HEK293T (cell line): ENCODE measurements at regions not wholly inside any gene's neighbourhood (a gene's known extent, or its start where the extent isn't known, plus 50 kb on each side); places are given as distances from the start of the nearest gene placed in this dataset.

Experiments used
- CTCF ChIA-PET: fragments of 350-600 bp; formaldehyde crosslinking; extraction: SDS; loops from one replicate; lab custom pipeline; 2021; ENCODE audit warnings: antibody characterized with exemption, inconsistent platforms; lab: Yijun Ruan, JAX
- POLR2A ChIA-PET: fragments of 350-600 bp; formaldehyde crosslinking; extraction: SDS; loops from one replicate; lab custom pipeline; 2020; ENCODE audit warnings: antibody characterized with exemption, inconsistent platforms; lab: Yijun Ruan, JAX
- DNase-seq: peaks from one replicate; pipeline ENCODE4 v3.0.0; 2012; ENCODE audit warnings: mixed read lengths; ENCODE audit errors: extremely low spot score
- ARNT ChIP-seq: fragments of 450-650 bp; IDR thresholded peaks from 2 replicates; pipeline ENCODE4 v1.6.1; 2017; ENCODE audit warnings: mild to moderate bottlenecking
- BHLHE40 ChIP-seq: fragments of 450-650 bp; IDR thresholded peaks from 2 replicates; pipeline ENCODE4 v1.6.1; 2016; ENCODE audit warnings: mild to moderate bottlenecking, moderate library complexity, borderline replicate concordance
- CTBP1 ChIP-seq: fragments of 450-650 bp; IDR thresholded peaks from 2 replicates; pipeline ENCODE4 v1.6.1; 2016; ENCODE audit warnings: borderline replicate concordance
- ELF4 ChIP-seq: fragments of 450-650 bp; IDR thresholded peaks from 2 replicates; pipeline ENCODE4 v1.6.1; 2017; ENCODE audit warnings: antibody characterized with exemption
- FOXA1 ChIP-seq: fragments of 450-650 bp; IDR thresholded peaks from 2 replicates; pipeline ENCODE4 v1.6.1; 2016; ENCODE audit warnings: mild to moderate bottlenecking
- FOXK2 ChIP-seq: fragments of 450-650 bp; IDR thresholded peaks from 2 replicates; pipeline ENCODE4 v1.6.1; 2016; ENCODE audit warnings: mild to moderate bottlenecking
- FOXM1 ChIP-seq: fragments of 450-650 bp; IDR thresholded peaks from 2 replicates; pipeline ENCODE4 v1.6.1; 2017; ENCODE audit warnings: mild to moderate bottlenecking, borderline replicate concordance
- HDGF ChIP-seq: fragments of 450-650 bp; IDR thresholded peaks from 2 replicates; pipeline ENCODE4 v1.6.1; 2017; ENCODE audit warnings: antibody characterized with exemption, borderline replicate concordance
- L3MBTL2 ChIP-seq: fragments of 450-650 bp; conservative IDR thresholded peaks from 2 replicates; pipeline ENCODE4 v1.6.1; 2016; ENCODE audit warnings: mild to moderate bottlenecking
- LEF1 ChIP-seq: fragments of 450-650 bp; IDR thresholded peaks from 2 replicates; pipeline ENCODE4 v1.6.1; 2017; ENCODE audit warnings: mild to moderate bottlenecking, borderline replicate concordance
- NFRKB ChIP-seq: fragments of 450-650 bp; IDR thresholded peaks from 2 replicates; pipeline ENCODE4 v1.6.1; 2016; ENCODE audit warnings: mild to moderate bottlenecking, moderate library complexity
- SP1 ChIP-seq: fragments of 450-650 bp; IDR thresholded peaks from 2 replicates; pipeline ENCODE4 v1.6.1; 2017
- SUZ12 ChIP-seq: fragments of 450-650 bp; IDR thresholded peaks from 2 replicates; pipeline ENCODE4 v1.6.1; 2016; ENCODE audit warnings: mild to moderate bottlenecking
- TARDBP ChIP-seq: fragments of 450-650 bp; IDR thresholded peaks from 2 replicates; pipeline ENCODE4 v1.6.1; 2016
- ZNF384 ChIP-seq: fragments of 450-650 bp; IDR thresholded peaks from 2 replicates; pipeline ENCODE4 v1.6.1; 2016
- TF ChIP-seq, protein P1 (sequence below): fragments of 450-650 bp; IDR thresholded peaks from 2 replicates; pipeline ENCODE4 v1.6.1; 2016

- DNase-seq, result no peak
- TF ChIP-seq HDGF (no peak), FOXM1 (no peak), ARNT (no peak), LEF1 (no peak), NFRKB (no peak), ZNF384 (no peak), FOXK2 (no peak), ELF4 (no peak), BHLHE40 (no peak), SUZ12 (no peak), TARDBP (no peak), L3MBTL2 (no peak), FOXA1 (no peak), CTBP1 (no peak), SP1 (no peak)
- TF ChIP-seq, protein P1, sequence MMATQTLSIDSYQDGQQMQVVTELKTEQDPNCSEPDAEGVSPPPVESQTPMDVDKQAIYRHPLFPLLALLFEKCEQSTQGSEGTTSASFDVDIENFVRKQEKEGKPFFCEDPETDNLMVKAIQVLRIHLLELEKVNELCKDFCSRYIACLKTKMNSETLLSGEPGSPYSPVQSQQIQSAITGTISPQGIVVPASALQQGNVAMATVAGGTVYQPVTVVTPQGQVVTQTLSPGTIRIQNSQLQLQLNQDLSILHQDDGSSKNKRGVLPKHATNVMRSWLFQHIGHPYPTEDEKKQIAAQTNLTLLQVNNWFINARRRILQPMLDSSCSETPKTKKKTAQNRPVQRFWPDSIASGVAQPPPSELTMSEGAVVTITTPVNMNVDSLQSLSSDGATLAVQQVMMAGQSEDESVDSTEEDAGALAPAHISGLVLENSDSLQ, result no peak
- CTCF ChIA-PET, result interaction anchor here (1.1 kb wide), 1 partner anchor 15 kb away, joined by 4 read pairs; no protein-coding TSS in a partner anchor
- POLR2A ChIA-PET, result no interaction called here
Observed at GRCh38 chr18:33854086-33854826, 276.2 kb downstream of the ASXL3 start.

DNA sequence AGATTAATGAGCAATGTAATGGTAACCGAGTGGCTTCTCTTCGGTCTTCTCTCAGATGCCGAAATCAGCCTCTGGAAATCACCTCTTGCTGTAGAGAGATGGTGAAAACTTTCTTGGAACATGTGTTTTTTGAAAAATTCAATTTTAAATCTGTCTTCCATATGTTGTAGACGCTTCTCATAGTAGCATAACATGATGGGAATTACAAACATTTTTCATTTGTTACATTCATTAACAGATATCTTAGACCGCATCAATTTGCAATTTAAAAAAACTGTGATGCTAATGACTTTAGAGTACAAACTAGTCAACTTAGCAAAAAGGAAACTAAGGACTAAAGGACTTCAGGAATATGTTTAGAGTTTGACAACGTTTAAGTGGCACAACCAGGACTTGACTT is 275.2 kb downstream of the ASXL3 start:
- CTCF ChIA-PET, result interaction anchor here (1.7 kb wide), 1 partner anchor 14 kb away, joined by 5 read pairs; no protein-coding TSS in a partner anchor
- TF ChIP-seq HDGF, result no peak
- TF ChIP-seq FOXK2, result no peak
- no peak for TF ChIP-seq SUZ12
- TF ChIP-seq CTBP1, result no peak
- TF ChIP-seq, protein P1, result no peak
- no peak for TF ChIP-seq ZNF384
- TF ChIP-seq NFRKB, result no peak
- TF ChIP-seq TARDBP, result no peak
- TF ChIP-seq L3MBTL2, result no peak
- no peak for TF ChIP-seq LEF1
- TF ChIP-seq ARNT, result no peak
- no peak for TF ChIP-seq SP1
- no peak for TF ChIP-seq FOXM1
- no peak for TF ChIP-seq ELF4
- no peak for TF ChIP-seq BHLHE40
- no peak for TF ChIP-seq FOXA1
- POLR2A ChIA-PET, result no interaction called here
- DNase-seq, result no peak

GRCh38 chr18:33851546-33852078 is 273.6 kb downstream of the ASXL3 start:
- no peak for TF ChIP-seq L3MBTL2
- TF ChIP-seq LEF1, result no peak
- TF ChIP-seq TARDBP, result no peak
- no peak for TF ChIP-seq HDGF
- no peak for TF ChIP-seq FOXA1
- no peak for TF ChIP-seq ARNT
- no peak for TF ChIP-seq SP1
- no peak for TF ChIP-seq CTBP1
- TF ChIP-seq BHLHE40, result no peak
- no peak for TF ChIP-seq ELF4
- no peak for TF ChIP-seq FOXK2
- no peak for TF ChIP-seq ZNF384
- no peak for TF ChIP-seq SUZ12
- TF ChIP-seq, protein P1, result no peak
- no peak for TF ChIP-seq FOXM1
- TF ChIP-seq NFRKB, result no peak
- CTCF ChIA-PET, result interaction anchor here (1.7 kb wide), 1 partner anchor 12 kb away, joined by 5 read pairs; no protein-coding TSS in a partner anchor
- POLR2A ChIA-PET, result no interaction called here
- DNase-seq, result no peak

GRCh38 chr18:33849731-33850130 is 271.7 kb downstream of the ASXL3 start:
- TF ChIP-seq BHLHE40, result no peak
- no peak for TF ChIP-seq ZNF384
- no peak for TF ChIP-seq FOXA1
- ChIA-PET POLR2A (no interaction called here), CTCF (no interaction called here)
- DNase-seq, result no peak

GRCh38 chr18:33844232-33844631 is 266.2 kb downstream of the ASXL3 start:
- ChIA-PET POLR2A (no interaction called here), CTCF (interaction anchor here (1.6 kb wide), 1 partner anchor 279 kb away, joined by 4 read pairs; no protein-coding TSS in a partner anchor)
- TF ChIP-seq, protein P1, result no peak
- no peak for TF ChIP-seq SP1
- TF ChIP-seq FOXM1, result no peak
- TF ChIP-seq CTBP1, result no peak
- TF ChIP-seq FOXK2, result no peak
- TF ChIP-seq ELF4, result no peak
- no peak for DNase-seq
